ENCODE measurements at regions not wholly inside any gene's neighbourhood (a gene's known extent, or its start where the extent isn't known, plus 50 kb on each side); places are given as distances from the start of the nearest gene placed in this dataset.

DNA sequence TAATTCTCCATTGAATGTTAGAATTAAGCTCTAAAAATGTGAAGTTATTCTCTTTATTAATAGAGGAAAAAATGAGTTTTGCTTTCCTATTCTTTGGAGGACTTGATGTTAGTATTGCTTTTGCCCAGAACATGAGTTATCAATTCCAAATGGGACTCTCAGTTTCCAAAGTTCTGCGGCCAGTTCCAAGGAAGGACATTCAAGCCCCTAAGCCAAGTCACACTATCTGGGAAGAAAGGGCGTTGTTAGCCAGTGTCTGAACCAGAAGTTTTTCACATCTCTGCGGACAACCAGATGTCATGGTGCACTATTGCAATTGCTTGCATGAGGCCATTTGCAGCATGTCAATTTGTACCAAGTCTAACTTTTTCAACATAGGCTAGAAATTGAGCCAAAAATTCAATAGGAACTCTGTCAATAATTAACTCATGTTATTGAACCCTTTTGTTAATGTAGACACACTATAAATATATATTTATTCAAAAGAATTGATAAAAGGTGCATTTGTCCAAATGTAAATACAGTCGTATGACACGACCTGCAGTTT is 183.3 kb upstream of the PIK3R1 start:
- no peak for DNase-seq
- no peaks in the 10 kb centered on the region for H3K9me3 Mint-ChIP-seq
- TF ChIP-seq CTCF (IDR thresholded peaks at IDR 0.05): no peak
- no peak overlapping the region for H3K4me3 Mint-ChIP-seq
- H3K27me3 Mint-ChIP-seq (ENCODE audit: insufficient read depth): no peaks in the 10 kb centered on the region
- no peaks in the 10 kb centered on the region for H3K36me3 Mint-ChIP-seq (ENCODE audit: low read depth)
- peaks cover 41% of the 10 kb centered on the region for H3K4me1 Mint-ChIP-seq (ENCODE audit: low read depth)
- no peak overlapping the region for H3K27ac Mint-ChIP-seq

GRCh38 chr5:68028131-68028727 is 187.3 kb upstream of the PIK3R1 start:
- Mint-ChIP-seq H3K27me3 (ENCODE audit: insufficient read depth) (no peaks in the 10 kb centered on the region), H3K27ac (no peak overlapping the region), H3K9me3 (no peaks in the 10 kb centered on the region), H3K4me3 (peak overlapping the region; percentile 8), H3K4me1 (ENCODE audit: low read depth) (peaks cover 51% of the 10 kb centered on the region), H3K36me3 (ENCODE audit: low read depth) (no peaks in the 10 kb centered on the region)
- DNase-seq: no peak
- no peak for TF ChIP-seq CTCF (IDR thresholded peaks at IDR 0.05)

GRCh38 chr5:68027519-68027918 is 188.0 kb upstream of the PIK3R1 start:
- no peak for TF ChIP-seq CTCF (IDR thresholded peaks at IDR 0.05)
- Mint-ChIP-seq H3K27ac (peak overlapping the region; percentile 65; the same call in 1 of the 2 replicates), H3K9me3 (no peaks in the 10 kb centered on the region), H3K4me3 (peak overlapping the region; percentile 20; the same call in 1 of the 2 replicates), H3K4me1 (ENCODE audit: low read depth) (peaks cover 44% of the 10 kb centered on the region), H3K27me3 (ENCODE audit: insufficient read depth) (no peaks in the 10 kb centered on the region), H3K36me3 (ENCODE audit: low read depth) (no peaks in the 10 kb centered on the region)
- peak; percentile 87 for DNase-seq

GRCh38 chr5:68026092-68026885 is 189.3 kb upstream of the PIK3R1 start:
- peaks cover 43% of the 10 kb centered on the region for H3K4me1 Mint-ChIP-seq (ENCODE audit: low read depth)
- TF ChIP-seq CTCF (IDR thresholded peaks at IDR 0.05): no peak
- H3K9me3 Mint-ChIP-seq: no peaks in the 10 kb centered on the region
- no peaks in the 10 kb centered on the region for H3K36me3 Mint-ChIP-seq (ENCODE audit: low read depth)
- H3K4me3 Mint-ChIP-seq: no peak overlapping the region
- H3K27ac Mint-ChIP-seq: peak overlapping the region; percentile 65; the same call in 1 of the 2 replicates
- DNase-seq: no peak
- no peaks in the 10 kb centered on the region for H3K27me3 Mint-ChIP-seq (ENCODE audit: insufficient read depth)

GRCh38 chr5:68024426-68024825 is 191.1 kb upstream of the PIK3R1 start:
- H3K4me3 Mint-ChIP-seq: no peak overlapping the region
- no peaks in the 10 kb centered on the region for H3K27me3 Mint-ChIP-seq (ENCODE audit: insufficient read depth)
- no peak overlapping the region for H3K27ac Mint-ChIP-seq
- no peak for TF ChIP-seq CTCF (IDR thresholded peaks at IDR 0.05)
- peaks cover 43% of the 10 kb centered on the region for H3K4me1 Mint-ChIP-seq (ENCODE audit: low read depth)
- DNase-seq: no peak
- H3K36me3 Mint-ChIP-seq (ENCODE audit: low read depth): peaks cover 5% of the 10 kb centered on the region
- H3K9me3 Mint-ChIP-seq: peaks cover 4% of the 10 kb centered on the region

All from HFFc6 (cell line).